ENCODE measurements at regions not wholly inside any gene's neighbourhood (a gene's known extent, or its start where the extent isn't known, plus 50 kb on each side); places are given as distances from the start of the nearest gene placed in this dataset.
"Not testable (repeated sequence)": the region's sequence is repeated elsewhere in the genome, so short reads cannot be mapped to it uniquely, and the experiment has no call there.

DNA sequence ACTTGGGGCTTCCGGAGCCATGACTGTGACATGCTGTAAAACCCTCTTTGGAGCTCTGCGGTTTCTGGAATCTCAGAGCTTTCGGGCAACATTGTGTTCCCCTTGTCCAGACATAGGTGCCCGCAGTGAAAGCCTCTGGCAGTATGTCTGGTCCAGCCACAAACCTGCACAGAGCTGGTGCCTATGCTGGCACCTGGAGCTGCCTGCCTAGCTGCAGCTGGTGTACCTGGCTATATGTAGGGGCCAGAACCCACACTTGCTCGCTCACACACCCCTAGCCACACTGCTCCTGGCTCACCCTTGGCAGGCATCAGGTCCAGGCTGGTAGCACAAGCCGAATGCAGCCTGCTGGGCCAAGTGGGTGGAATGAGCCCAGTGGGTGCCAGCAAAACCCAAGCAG is 861.1 kb downstream of the FLRT2 start:
- no peak for DNase-seq (ENCODE audit: low read depth)

- no peak for DNase-seq (ENCODE audit: low read depth)
Observed at GRCh38 chr14:86388216-86388615, 858.3 kb downstream of the FLRT2 start.

GRCh38 chr14:86373886-86374285 is 843.9 kb downstream of the FLRT2 start:
- DNase-seq (ENCODE audit: low read depth) = no peak

GRCh38 chr14:86372402-86372801 is 842.5 kb downstream of the FLRT2 start:
- DNase-seq (ENCODE audit: low read depth) = no peak

DNA sequence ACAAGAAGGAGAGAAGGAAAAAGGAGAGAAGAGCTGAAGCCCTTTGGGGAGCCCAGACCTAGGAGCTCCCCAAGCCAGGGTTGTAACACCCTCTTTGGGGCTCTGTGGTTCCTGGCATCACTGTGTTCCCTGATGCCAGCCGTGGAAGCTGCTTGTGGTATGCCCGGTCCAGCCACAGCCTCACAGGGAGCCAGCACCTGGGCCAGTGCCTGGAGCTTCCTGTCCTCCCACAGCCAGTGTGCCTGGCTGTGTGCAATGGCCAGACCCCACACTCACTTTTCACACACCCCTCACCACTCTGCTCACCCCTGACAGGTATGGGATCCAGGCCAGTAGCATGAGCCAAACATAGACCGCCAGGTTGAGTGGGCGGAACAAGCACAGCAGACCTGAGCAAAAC is 834.7 kb downstream of the FLRT2 start:
- DNase-seq (ENCODE audit: low read depth) = no peak

DNA sequence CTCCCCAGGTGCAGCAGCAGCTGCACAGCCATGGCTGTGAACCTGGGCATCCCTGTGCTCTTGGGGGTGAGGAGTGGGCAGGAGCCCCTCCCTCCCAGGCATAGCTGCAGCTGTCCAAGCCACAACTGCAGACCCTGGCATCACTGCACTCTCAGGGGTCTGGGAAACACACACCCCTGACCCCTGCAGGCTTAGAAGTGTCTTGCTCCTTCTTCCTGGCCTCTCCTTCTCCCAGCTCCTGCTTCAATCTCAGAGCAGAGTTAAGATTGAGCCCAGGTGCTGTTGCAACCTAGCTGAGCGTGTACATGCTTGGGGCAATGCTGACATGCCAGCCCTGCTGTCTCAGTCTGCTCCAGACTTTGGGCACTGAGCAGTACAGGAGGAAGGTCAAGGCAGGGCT is 833.6 kb downstream of the FLRT2 start:
- DNase-seq (ENCODE audit: low read depth) = no peak

GRCh38 chr14:86363047-86363446 is 833.1 kb downstream of the FLRT2 start:
- DNase-seq (ENCODE audit: low read depth) = no peak

- no peak for DNase-seq (ENCODE audit: low read depth)
Observed at GRCh38 chr14:86357876-86358275, 827.9 kb downstream of the FLRT2 start.

GRCh38 chr14:86357119-86357518 is 827.2 kb downstream of the FLRT2 start:
- DNase-seq (ENCODE audit: low read depth) = no peak

GRCh38 chr14:86346818-86347384 is 817.0 kb downstream of the FLRT2 start:
- no peak for DNase-seq (ENCODE audit: low read depth)

DNA sequence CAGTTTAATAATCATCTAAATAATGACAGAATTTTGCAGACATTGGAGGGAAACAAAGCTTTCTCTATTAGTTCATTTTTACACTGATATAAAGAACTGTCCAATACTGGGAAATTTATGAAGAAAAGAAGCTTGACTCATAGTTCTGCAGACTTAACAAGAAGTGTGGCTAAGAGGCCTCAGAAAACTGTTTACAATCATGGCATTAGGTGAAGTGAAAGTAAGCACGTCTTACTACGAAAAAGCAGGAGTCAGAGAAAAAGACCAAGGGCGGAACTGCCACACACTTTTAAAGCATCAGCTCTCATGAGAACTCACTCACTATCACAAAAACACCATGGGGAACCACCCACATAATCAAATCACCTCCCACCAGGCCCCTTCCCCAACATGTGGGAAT is 804.4 kb downstream of the FLRT2 start:
- DNase-seq (ENCODE audit: low read depth) = no peak

DNA sequence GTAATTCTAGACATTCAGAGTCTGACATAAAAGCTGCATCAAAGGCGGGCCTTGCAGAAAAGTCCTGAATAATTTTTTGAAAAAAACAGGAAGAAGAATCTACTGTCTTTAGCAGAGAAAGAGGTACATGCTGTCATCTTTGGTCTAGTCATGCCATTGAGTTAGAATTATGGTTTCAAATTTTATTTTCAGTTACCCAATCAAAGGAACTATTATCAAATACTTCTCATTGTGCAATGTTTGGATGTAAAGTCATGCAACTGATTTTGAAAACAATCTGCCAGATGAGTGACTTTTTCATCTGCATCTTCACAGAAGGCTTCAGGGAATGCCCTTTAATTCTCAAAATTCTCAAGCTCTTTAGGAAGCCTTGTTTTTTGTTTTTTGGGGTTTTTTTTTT is 803.5 kb downstream of the FLRT2 start:
- no peak for DNase-seq (ENCODE audit: low read depth)

DNA sequence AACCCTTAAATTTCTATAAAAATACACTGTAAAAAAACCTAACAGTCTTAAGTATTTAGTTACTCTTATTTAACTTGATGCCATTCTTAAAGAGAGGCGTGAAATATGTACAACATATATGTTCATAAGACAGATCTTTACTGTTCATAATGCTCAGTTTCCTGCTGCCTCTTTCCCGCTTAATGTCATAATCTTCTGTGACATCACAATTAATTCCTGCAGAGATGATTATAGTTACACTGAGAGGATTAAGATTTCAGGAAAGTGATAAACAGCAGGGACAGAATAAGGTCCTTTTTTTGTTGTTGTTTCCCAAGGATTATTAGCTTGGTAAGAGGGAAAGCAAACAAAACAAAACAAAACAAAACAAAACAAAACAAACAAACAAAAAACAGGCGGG is 801.4 kb downstream of the FLRT2 start:
- DNase-seq (ENCODE audit: low read depth) = no peak

GRCh38 chr14:86321151-86321550 is 791.2 kb downstream of the FLRT2 start:
- DNase-seq (ENCODE audit: low read depth) = no peak

GRCh38 chr14:86312154-86312665 is 782.3 kb downstream of the FLRT2 start:
- not testable (repeated sequence) for DNase-seq (ENCODE audit: low read depth)

DNA sequence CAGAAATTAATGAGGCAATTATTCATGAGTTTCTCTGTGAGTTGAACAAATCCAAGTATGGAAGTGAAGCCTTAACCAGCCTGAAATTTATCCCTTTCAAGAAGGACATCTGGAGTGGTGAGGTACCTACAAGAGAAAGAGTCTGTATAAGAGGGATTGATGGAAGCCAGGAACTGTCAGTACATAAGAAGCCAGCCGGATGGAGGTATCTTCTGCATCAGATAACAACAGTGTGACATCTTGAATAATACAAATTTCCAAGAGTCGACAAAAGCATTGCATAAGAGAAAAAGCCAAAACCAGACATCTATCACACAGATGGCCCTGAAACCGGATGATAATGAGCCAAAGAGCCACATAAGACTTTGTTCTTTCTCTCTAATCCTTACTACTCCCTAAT is 781.2 kb downstream of the FLRT2 start:
- DNase-seq (ENCODE audit: low read depth) = no peak

DNA sequence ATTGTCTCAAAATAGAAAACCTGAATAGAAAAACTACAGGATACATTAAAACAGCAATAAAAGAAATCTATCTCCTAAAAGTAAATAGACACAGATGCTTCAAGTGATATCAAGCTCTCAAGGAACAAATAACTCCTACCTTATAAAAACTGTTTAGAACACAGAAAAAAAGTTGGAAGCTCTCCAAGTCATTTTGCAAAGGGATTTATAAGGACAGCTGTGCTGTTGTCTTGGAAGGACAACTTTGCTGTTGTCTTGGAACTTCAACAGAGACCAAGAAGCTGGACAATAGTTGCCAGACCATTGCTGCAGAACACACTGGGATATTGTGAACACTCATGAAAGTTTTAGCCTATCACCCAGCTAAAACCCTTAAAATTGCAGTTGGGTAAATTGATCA is 780.7 kb downstream of the FLRT2 start:
- DNase-seq (ENCODE audit: low read depth) = no peak

GRCh38 chr14:86310148-86310547 is 780.2 kb downstream of the FLRT2 start:
- DNase-seq (ENCODE audit: low read depth) = no peak

DNA sequence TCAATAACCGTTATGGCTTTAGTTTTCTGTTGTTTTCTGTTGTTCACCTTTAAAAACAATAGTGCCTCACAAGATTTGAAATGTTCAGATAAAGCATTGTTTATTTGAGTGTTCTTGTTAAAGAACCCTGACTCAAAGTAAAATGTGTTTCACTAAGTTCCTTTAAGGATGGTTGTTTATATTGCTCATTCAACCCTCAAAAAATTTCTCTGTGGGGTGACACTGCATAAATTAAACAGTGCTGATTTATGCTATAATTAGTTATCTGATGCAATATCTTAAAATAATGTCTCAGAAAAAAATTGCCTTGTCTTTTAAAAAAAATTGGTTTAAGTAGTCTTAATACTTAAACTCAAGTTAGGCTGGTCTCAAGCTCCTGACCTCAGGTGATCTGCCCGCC is 775.1 kb downstream of the FLRT2 start:
- no peak for DNase-seq (ENCODE audit: low read depth)

DNA sequence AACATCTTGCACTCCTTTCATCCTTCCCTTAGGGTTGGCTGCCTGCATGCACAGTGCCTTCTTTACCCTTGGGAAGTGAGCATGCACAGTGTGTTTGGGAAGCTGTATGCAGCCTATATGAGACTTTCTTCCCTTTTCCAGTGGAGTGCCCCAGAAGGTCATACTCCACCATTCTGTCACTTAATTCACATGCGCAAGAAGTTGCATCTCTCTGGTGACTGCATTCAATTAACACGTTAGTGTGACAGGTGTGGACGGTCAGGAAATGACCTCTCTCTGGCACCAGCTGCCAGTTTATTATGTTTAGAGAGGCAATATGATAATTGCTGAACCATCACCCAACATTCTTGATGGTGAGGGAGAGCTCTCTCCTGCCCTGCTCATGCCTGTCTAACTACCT is 770.0 kb downstream of the FLRT2 start:
- DNase-seq (ENCODE audit: low read depth) = no peak

GRCh38 chr14:86296173-86296572 is 766.2 kb downstream of the FLRT2 start:
- DNase-seq (ENCODE audit: low read depth) = no peak

DNA sequence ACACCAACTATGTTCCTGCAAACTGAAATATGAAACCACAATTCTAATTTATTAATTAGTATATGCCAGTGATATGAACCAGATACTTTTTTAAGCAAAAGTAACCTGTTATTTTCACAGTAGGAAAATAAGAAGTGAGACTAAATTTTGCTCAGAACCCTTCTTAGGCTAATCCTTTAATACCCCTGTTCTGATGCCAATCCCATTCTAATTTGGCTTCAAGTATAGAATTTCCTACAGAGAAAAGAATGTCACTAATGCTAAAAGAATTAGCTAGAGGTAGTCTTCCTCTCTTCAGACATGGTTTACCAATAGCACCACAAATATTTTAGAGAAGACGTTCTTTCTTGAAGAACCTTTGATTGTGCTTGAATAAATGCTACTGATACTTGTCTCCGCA is 758.4 kb downstream of the FLRT2 start:
- no peak for DNase-seq (ENCODE audit: low read depth)

GRCh38 chr14:86279405-86279804 is 749.5 kb downstream of the FLRT2 start:
- no peak for DNase-seq (ENCODE audit: low read depth)

- DNase-seq (ENCODE audit: low read depth) = no peak
Observed at GRCh38 chr14:86257973-86258372, 728.0 kb downstream of the FLRT2 start.

DNA sequence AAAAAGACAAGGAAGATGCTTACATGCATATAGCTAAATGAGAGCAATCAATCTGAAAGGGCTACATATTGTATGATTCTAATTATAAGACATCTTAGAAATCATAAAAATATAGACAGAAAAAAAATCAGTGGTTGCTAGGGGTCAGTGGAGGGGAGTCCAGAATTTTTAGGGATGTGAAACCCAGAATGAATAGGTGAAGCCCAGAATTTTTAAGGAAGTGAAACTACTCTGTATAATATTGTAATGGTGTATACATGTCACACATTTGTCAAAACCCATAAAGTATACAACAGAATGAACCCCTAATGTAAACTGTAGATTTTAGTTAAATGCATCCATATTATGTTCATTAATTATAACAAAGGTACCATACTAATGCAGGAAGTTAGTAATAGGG is 713.2 kb downstream of the FLRT2 start:
- no peak for DNase-seq (ENCODE audit: low read depth)

Measured in T follicular helper cell (primary cell).